GM10248 (cell line): ENCODE measurements at regions not wholly inside any gene's neighbourhood (a gene's known extent, or its start where the extent isn't known, plus 50 kb on each side); places are given as distances from the start of the nearest gene placed in this dataset.
"Not testable (repeated sequence)": the region's sequence is repeated elsewhere in the genome, so short reads cannot be mapped to it uniquely, and the experiment has no call there.

ENCODE experiments used
- CTCF ChIA-PET: fragments of 300-600 bp; sonication (Branson Sonifier 250); formaldehyde crosslinking; extraction: SDS; loops from one replicate; lab custom pipeline; 2021; ENCODE audit warnings: antibody characterized with exemption; lab: Yijun Ruan, JAX
- POLR2A ChIA-PET: fragments of 350-650 bp; sonication (Branson Sonifier 250); formaldehyde crosslinking; extraction: SDS; loops from one replicate; lab custom pipeline; 2020; ENCODE audit warnings: antibody characterized with exemption; lab: Yijun Ruan, JAX
- DNase-seq: peaks from one replicate; pipeline ENCODE4 v3.0.0; 2012; ENCODE audit errors: extremely low spot score
- CTCF ChIP-seq: IDR thresholded peaks from 2 replicates; pipeline ENCODE4 v1.5.1; 2012; ENCODE audit warnings: mild to moderate bottlenecking, low read depth; ENCODE audit errors: extremely low read depth, missing control alignments, control extremely low read depth

GRCh38 chr3:15933439-15934139, 135.8 kb upstream of the ANKRD28 start:
- POLR2A ChIA-PET: no interaction called here
- CTCF ChIA-PET: no interaction called here
- TF ChIP-seq CTCF: no peak
- DNase-seq: no peak

DNA sequence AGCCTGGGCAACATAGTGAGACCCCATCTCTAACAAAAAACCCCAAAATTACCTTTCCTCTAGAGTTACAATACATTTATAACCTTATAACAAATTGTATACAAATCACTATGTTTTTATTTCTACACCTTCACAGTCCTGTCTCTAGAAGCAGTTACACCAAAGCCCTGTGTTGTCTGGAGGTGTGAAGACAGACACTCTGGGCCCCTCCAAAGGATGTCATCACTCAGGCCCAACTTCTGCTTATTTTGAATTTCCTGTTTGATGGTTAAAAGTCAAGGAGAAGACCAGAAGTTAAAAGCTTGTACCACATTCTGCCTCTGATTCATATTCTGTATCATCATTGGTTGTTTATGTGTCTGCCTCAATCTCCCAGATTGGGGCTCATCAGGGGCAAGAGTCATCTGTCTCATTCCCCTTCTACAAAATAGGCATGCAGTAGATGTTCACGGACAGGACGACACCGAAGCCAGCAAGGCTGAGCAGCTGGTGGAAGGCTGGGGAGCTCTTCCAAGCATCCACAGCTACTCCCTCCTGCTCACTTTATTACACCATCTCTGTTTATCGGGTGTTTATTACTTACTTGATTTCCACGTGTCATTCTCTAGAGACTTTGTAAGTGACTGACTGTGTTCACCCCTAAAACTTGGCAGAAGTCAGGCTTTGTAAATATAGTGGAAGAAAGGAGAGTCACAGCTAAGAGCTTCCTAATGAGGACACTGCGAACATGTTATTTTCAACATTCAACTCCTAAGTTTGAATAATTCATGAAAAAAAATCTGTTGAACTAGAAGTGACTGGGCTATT, 136.8 kb upstream of the ANKRD28 start:
- ChIA-PET POLR2A (no interaction called here), CTCF (interaction anchor here (1.1 kb wide), 1 partner anchor 23 kb away, joined by 3 read pairs; no protein-coding TSS in a partner anchor)

GRCh38 chr3:15936312-15936711, 138.5 kb upstream of the ANKRD28 start:
- ChIA-PET CTCF (interaction anchor here (0.7 to 0.9 kb wide), 2 partner anchors 22 to 37 kb away, joined by 3 read pairs; no protein-coding TSS in a partner anchor), POLR2A (no interaction called here)
- no peak for DNase-seq
- TF ChIP-seq CTCF: no peak

More for the DNA sequence above, 136.8 kb upstream of the ANKRD28 start:
- DNase-seq: no peak
- no peak for TF ChIP-seq CTCF

GRCh38 chr3:15940641-15941040, 142.9 kb upstream of the ANKRD28 start:
- POLR2A ChIA-PET: no interaction called here

GRCh38 chr3:15941457-15941856, 143.7 kb upstream of the ANKRD28 start:
- POLR2A ChIA-PET, DNase-seq: not testable (repeated sequence)
- CTCF ChIA-PET: interaction anchor here (1.1 to 1.6 kb wide), 3 partner anchors 10 to 13 kb away, joined by 3 to 10 read pairs (median 4); no protein-coding TSS in a partner anchor

More at GRCh38 chr3:15940641-15941040, 142.9 kb upstream of the ANKRD28 start:
- no peak for TF ChIP-seq CTCF
- no peak for DNase-seq
- CTCF ChIA-PET: interaction anchor here (1.1 kb wide), 1 partner anchor 9 kb away, joined by 3 read pairs; no protein-coding TSS in a partner anchor

- ChIA-PET POLR2A (no interaction called here), CTCF (interaction anchor here (1.6 kb wide), 2 partner anchors 9 to 12 kb away, joined by 4 to 10 read pairs; no protein-coding TSS in a partner anchor)
- no peak for TF ChIP-seq CTCF
- DNase-seq: no peak
These were observed 144.2 kb upstream of the ANKRD28 start for GRCh38 chr3:15941958-15942357.
